ENCODE measurements at regions not wholly inside any gene's neighbourhood (a gene's known extent, or its start where the extent isn't known, plus 50 kb on each side); places are given as distances from the start of the nearest gene placed in this dataset.

- no peak for TF ChIP-seq POLR2A (IDR thresholded peaks at IDR 0.05; ENCODE audit: low read length)
- no peak for TF ChIP-seq GATA1 (IDR thresholded peaks at IDR 0.05; ENCODE audit: low read depth, low read length)
These were observed 232.4 kb downstream of the FOXA2 start for GRCh38 chr20:22352019-22352418.

Data from erythroblast (primary cell).